ENCODE measurements at regions not wholly inside any gene's neighbourhood (a gene's known extent, or its start where the extent isn't known, plus 50 kb on each side); places are given as distances from the start of the nearest gene placed in this dataset.

GRCh38 chr2:41716497-41716896, 331.3 kb upstream of the PKDCC start:
- TF ChIP-seq POLR2A (IDR thresholded peaks at IDR 0.05) (no peak), CTCF (IDR thresholded peaks at IDR 0.05) (no peak)
